Ishikawa (cell line): ENCODE measurements at regions not wholly inside any gene's neighbourhood (a gene's known extent, or its start where the extent isn't known, plus 50 kb on each side); places are given as distances from the start of the nearest gene placed in this dataset.

ENCODE experiments used
- CEBPB ChIP-seq: IDR thresholded peaks from 2 replicates; pipeline ENCODE4 v1.6.1; 2012
- CREB1 ChIP-seq: IDR thresholded peaks from 2 replicates; pipeline ENCODE4 v1.6.1; 2012; ENCODE audit warnings: low read depth
- EGR1 ChIP-seq: IDR thresholded peaks from 2 replicates; pipeline ENCODE4 v1.6.1; 2012
- EP300 ChIP-seq: IDR thresholded peaks from 2 replicates; pipeline ENCODE4 v1.6.1; 2012; ENCODE audit warnings: borderline replicate concordance
- FOXM1 ChIP-seq: IDR thresholded peaks from 2 replicates; pipeline ENCODE4 v1.6.1; 2012; ENCODE audit warnings: low read depth, borderline replicate concordance
- NFIC ChIP-seq: IDR thresholded peaks from 2 replicates; pipeline ENCODE4 v1.6.1; 2012
- RAD21 ChIP-seq: IDR thresholded peaks from 2 replicates; pipeline ENCODE4 v1.6.1; 2012; ENCODE audit warnings: low read depth
- TAF1 ChIP-seq: IDR thresholded peaks from 2 replicates; pipeline ENCODE4 v1.6.1; 2012; ENCODE audit warnings: low read depth, mild to moderate bottlenecking
- TCF12 ChIP-seq: IDR thresholded peaks from 2 replicates; pipeline ENCODE4 v1.6.1; 2012; ENCODE audit warnings: low read depth
- YY1 ChIP-seq: IDR thresholded peaks from 2 replicates; pipeline ENCODE4 v1.6.1; 2012; ENCODE audit warnings: low read depth
- ZBTB7A ChIP-seq: IDR thresholded peaks from 2 replicates; pipeline ENCODE4 v1.6.1; 2012; ENCODE audit warnings: low read depth
- TF ChIP-seq, protein P1 (sequence below): IDR thresholded peaks from 2 replicates; pipeline ENCODE4 v1.6.1; 2012
- TF ChIP-seq, protein P2 (sequence below): IDR thresholded peaks from 2 replicates; pipeline ENCODE4 v1.6.1; 2012; ENCODE audit warnings: low read depth, mild to moderate bottlenecking
- TF ChIP-seq, protein P3 (sequence below): IDR thresholded peaks from 2 replicates; pipeline ENCODE4 v1.6.1; 2012

DNA sequence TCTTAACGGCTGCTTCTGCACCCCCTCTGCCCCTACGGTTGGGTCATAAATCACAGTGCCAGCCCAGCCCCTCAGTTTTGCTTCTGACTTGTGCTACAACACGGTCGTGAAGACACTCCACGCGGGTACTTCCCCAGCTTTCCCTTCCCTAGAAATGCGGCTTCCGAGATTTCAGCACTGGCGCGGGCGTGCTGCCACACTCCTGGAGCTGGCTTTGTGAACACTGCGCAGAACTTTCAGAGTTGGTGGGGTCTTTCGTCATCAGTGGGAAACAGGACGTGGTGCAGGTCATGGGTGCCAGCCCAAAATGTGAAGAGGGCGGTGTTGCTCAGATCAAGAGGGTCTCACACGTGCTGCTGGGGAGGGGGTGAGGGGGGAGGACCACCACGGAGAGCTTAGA lies 733.0 kb upstream of the SALL3 start:
- TF ChIP-seq YY1: no peak
- no peak for TF ChIP-seq NFIC
- no peak for TF ChIP-seq TCF12
- TF ChIP-seq EP300: no peak
- no peak for TF ChIP-seq FOXM1
- TF ChIP-seq, protein P1, sequence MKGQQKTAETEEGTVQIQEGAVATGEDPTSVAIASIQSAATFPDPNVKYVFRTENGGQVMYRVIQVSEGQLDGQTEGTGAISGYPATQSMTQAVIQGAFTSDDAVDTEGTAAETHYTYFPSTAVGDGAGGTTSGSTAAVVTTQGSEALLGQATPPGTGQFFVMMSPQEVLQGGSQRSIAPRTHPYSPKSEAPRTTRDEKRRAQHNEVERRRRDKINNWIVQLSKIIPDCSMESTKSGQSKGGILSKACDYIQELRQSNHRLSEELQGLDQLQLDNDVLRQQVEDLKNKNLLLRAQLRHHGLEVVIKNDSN: no peak
- TF ChIP-seq, protein P2, sequence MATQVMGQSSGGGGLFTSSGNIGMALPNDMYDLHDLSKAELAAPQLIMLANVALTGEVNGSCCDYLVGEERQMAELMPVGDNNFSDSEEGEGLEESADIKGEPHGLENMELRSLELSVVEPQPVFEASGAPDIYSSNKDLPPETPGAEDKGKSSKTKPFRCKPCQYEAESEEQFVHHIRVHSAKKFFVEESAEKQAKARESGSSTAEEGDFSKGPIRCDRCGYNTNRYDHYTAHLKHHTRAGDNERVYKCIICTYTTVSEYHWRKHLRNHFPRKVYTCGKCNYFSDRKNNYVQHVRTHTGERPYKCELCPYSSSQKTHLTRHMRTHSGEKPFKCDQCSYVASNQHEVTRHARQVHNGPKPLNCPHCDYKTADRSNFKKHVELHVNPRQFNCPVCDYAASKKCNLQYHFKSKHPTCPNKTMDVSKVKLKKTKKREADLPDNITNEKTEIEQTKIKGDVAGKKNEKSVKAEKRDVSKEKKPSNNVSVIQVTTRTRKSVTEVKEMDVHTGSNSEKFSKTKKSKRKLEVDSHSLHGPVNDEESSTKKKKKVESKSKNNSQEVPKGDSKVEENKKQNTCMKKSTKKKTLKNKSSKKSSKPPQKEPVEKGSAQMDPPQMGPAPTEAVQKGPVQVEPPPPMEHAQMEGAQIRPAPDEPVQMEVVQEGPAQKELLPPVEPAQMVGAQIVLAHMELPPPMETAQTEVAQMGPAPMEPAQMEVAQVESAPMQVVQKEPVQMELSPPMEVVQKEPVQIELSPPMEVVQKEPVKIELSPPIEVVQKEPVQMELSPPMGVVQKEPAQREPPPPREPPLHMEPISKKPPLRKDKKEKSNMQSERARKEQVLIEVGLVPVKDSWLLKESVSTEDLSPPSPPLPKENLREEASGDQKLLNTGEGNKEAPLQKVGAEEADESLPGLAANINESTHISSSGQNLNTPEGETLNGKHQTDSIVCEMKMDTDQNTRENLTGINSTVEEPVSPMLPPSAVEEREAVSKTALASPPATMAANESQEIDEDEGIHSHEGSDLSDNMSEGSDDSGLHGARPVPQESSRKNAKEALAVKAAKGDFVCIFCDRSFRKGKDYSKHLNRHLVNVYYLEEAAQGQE: no peak
- no peak for TF ChIP-seq RAD21
- no peak for TF ChIP-seq CEBPB
- TF ChIP-seq, protein P3, sequence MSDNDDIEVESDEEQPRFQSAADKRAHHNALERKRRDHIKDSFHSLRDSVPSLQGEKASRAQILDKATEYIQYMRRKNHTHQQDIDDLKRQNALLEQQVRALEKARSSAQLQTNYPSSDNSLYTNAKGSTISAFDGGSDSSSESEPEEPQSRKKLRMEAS: no peak
- no peak for TF ChIP-seq TAF1
- TF ChIP-seq EGR1: no peak
- no peak for TF ChIP-seq CREB1
- no peak for TF ChIP-seq ZBTB7A
